Activated T-helper 1 cell treated with anti-CD3 and anti-CD28 coated beads, Interleukin-12 subunit alpha, Interleukin-12 subunit beta, Interleukin-2, Interleukin-4 antibody, amounts not matched to agents 30 ng/mL and 10 ng/mL and 1 ng/mL, durations not matched to agents 14 hours and 24 hours and 36 hours (primary cell): ENCODE measurements at regions not wholly inside any gene's neighbourhood (a gene's known extent, or its start where the extent isn't known, plus 50 kb on each side); places are given as distances from the start of the nearest gene placed in this dataset.

Experiments used
- DNase-seq: peaks from one replicate; pipeline ENCODE4 v3.0.0; 2021; ENCODE audit warnings: low spot score
- H3K27ac Mint-ChIP-seq: one replicate; pipeline ENCODE4 v1.8.0; 2021; ENCODE audit warnings: mild to moderate bottlenecking, mixed read lengths
- H3K27me3 Mint-ChIP-seq: one replicate; pipeline ENCODE4 v1.8.0; 2022; ENCODE audit warnings: mild to moderate bottlenecking, moderate library complexity, mixed read lengths; ENCODE audit not compliant: insufficient read depth
- H3K36me3 Mint-ChIP-seq: one replicate; pipeline ENCODE4 v1.8.0; 2021; ENCODE audit warnings: low read depth, mixed read lengths
- H3K4me1 Mint-ChIP-seq: one replicate; pipeline ENCODE4 v1.8.0; 2021; ENCODE audit warnings: low read depth, mixed read lengths
- H3K4me3 Mint-ChIP-seq: one replicate; pipeline ENCODE4 v1.8.0; 2021; ENCODE audit warnings: mild to moderate bottlenecking, moderate library complexity, mixed read lengths
- H3K9me3 Mint-ChIP-seq: one replicate; pipeline ENCODE4 v1.8.0; 2021; ENCODE audit warnings: mixed read lengths
- intact Hi-C: fragments of 100-400 bp; cut with micrococcal nuclease; formaldehyde crosslinking; loops from one replicate; pipeline ENCODE4 v1.15.1; 2024

DNA sequence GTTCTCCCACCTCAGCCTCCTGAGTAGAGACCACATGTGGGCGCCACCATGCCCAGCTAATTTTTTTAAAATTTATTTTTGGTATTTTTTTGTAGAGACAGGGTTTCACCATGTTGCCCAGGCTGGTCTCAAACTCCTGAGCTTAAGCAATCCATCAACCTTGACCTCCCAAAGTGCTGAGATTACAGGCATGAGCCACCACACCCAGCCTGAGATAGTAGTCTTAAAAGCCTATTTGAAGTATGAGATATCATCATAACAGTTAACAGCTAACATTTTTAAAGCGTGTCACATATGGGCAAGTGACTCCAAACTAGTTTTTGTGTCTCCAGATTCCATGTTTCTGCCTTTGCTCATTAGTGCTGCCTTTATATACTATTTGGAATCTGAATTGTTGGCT is 74.6 kb upstream of the WSCD2 start:
- Mint-ChIP-seq H3K27me3 (no peaks in the 10 kb centered on the region), H3K36me3 (no peaks in the 10 kb centered on the region), H3K4me1 (no peaks in the 10 kb centered on the region), H3K4me3 (no peak overlapping the region), H3K27ac (no peak overlapping the region), H3K9me3 (no peaks in the 10 kb centered on the region)
- intact Hi-C loops = no loop called here
- DNase-seq = no peak

DNA sequence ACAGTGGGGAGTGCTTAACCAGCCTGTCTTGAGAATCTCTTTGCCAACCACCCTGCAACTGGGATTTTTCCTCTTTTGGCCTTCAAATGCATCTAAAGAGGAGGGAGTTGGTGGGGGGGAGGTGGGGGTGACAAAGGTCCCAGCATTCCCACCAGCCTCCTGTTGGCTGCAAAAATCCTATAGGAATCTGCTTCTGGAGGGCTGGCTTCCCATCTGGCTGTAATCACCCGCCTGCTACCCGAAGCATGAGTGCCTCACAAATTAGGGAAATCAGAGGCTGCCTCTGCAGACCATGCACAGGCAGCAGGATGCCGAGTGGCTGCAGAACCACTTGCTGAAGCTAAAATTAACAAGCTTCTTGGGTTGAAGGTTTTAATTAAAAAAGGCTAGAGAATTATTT is 73.9 kb upstream of the WSCD2 start:
- Mint-ChIP-seq H3K27me3 (no peaks in the 10 kb centered on the region), H3K4me1 (no peaks in the 10 kb centered on the region), H3K9me3 (no peaks in the 10 kb centered on the region), H3K4me3 (no peak overlapping the region), H3K27ac (no peak overlapping the region), H3K36me3 (no peaks in the 10 kb centered on the region)
- DNase-seq = no peak
- intact Hi-C loops = no loop called here

GRCh38 chr12:108060067-108060466 is 69.0 kb upstream of the WSCD2 start:
- H3K27ac Mint-ChIP-seq = no peak overlapping the region
- no peak for DNase-seq
- H3K4me3 Mint-ChIP-seq = no peak overlapping the region
- intact Hi-C loops = no loop called here
- H3K4me1 Mint-ChIP-seq = no peaks in the 10 kb centered on the region
- no peaks in the 10 kb centered on the region for H3K9me3 Mint-ChIP-seq
- H3K36me3 Mint-ChIP-seq = no peaks in the 10 kb centered on the region
- peaks cover 4% of the 10 kb centered on the region for H3K27me3 Mint-ChIP-seq

- H3K9me3 Mint-ChIP-seq = no peaks in the 10 kb centered on the region
- H3K36me3 Mint-ChIP-seq = no peaks in the 10 kb centered on the region
- no peak overlapping the region for H3K4me3 Mint-ChIP-seq
- H3K27ac Mint-ChIP-seq = no peak overlapping the region
- H3K27me3 Mint-ChIP-seq = peaks cover 4% of the 10 kb centered on the region
- H3K4me1 Mint-ChIP-seq = no peaks in the 10 kb centered on the region
- intact Hi-C loops = no loop called here
- DNase-seq = no peak
These were observed 68.2 kb upstream of the WSCD2 start for GRCh38 chr12:108060903-108061302.

DNA sequence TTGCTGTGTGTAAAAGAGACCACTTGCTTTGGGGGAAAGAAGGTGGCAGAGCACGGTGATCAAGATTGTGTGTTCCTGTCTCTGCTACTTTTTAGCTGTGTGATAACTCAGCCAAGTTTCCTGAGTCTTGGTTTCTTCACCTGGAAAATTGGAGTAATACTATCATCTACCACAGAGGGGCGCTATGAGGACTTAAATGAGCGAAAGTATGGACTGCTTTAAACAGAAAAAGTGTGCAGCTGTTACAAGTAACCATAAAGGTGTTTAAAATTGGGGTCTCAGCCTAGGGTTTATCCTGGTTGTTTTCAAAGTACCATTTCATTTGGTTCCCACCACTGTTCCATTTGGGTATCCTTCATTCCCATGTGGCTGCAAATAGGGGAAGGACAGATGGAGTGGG is 65.9 kb upstream of the WSCD2 start:
- intact Hi-C loops = no loop called here
- Mint-ChIP-seq H3K4me3 (no peak overlapping the region), H3K27ac (no peak overlapping the region), H3K4me1 (no peaks in the 10 kb centered on the region), H3K36me3 (no peaks in the 10 kb centered on the region), H3K27me3 (peaks cover 9% of the 10 kb centered on the region), H3K9me3 (no peaks in the 10 kb centered on the region)
- DNase-seq = no peak

- Mint-ChIP-seq H3K27ac (no peak overlapping the region), H3K27me3 (peaks cover 9% of the 10 kb centered on the region), H3K4me1 (no peaks in the 10 kb centered on the region), H3K9me3 (no peaks in the 10 kb centered on the region), H3K36me3 (no peaks in the 10 kb centered on the region), H3K4me3 (no peak overlapping the region)
- DNase-seq = no peak
- intact Hi-C loops = no loop called here
These were observed 64.0 kb upstream of the WSCD2 start for GRCh38 chr12:108065069-108065468.

- no peak for DNase-seq
- H3K4me3 Mint-ChIP-seq = no peak overlapping the region
- H3K9me3 Mint-ChIP-seq = no peaks in the 10 kb centered on the region
- no peaks in the 10 kb centered on the region for H3K36me3 Mint-ChIP-seq
- no peaks in the 10 kb centered on the region for H3K4me1 Mint-ChIP-seq
- intact Hi-C loops = no loop called here
- H3K27me3 Mint-ChIP-seq = peaks cover 9% of the 10 kb centered on the region
- H3K27ac Mint-ChIP-seq = no peak overlapping the region
These were observed 62.2 kb upstream of the WSCD2 start for GRCh38 chr12:108066583-108067577.

GRCh38 chr12:108069651-108070165 is 59.4 kb upstream of the WSCD2 start:
- no peaks in the 10 kb centered on the region for H3K4me1 Mint-ChIP-seq
- no peaks in the 10 kb centered on the region for H3K36me3 Mint-ChIP-seq
- no peak overlapping the region for H3K27ac Mint-ChIP-seq
- no peaks in the 10 kb centered on the region for H3K9me3 Mint-ChIP-seq
- DNase-seq = no peak
- peaks cover 5% of the 10 kb centered on the region for H3K27me3 Mint-ChIP-seq
- intact Hi-C loops = no loop called here
- H3K4me3 Mint-ChIP-seq = no peak overlapping the region

- intact Hi-C loops = no loop called here
- no peak overlapping the region for H3K4me3 Mint-ChIP-seq
- DNase-seq = no peak
- no peaks in the 10 kb centered on the region for H3K27me3 Mint-ChIP-seq
- H3K4me1 Mint-ChIP-seq = no peaks in the 10 kb centered on the region
- no peaks in the 10 kb centered on the region for H3K36me3 Mint-ChIP-seq
- no peak overlapping the region for H3K27ac Mint-ChIP-seq
- no peaks in the 10 kb centered on the region for H3K9me3 Mint-ChIP-seq
These were observed 53.5 kb upstream of the WSCD2 start for GRCh38 chr12:108075561-108075960.

- no peaks in the 10 kb centered on the region for H3K36me3 Mint-ChIP-seq
- no peaks in the 10 kb centered on the region for H3K4me1 Mint-ChIP-seq
- no peak overlapping the region for H3K27ac Mint-ChIP-seq
- intact Hi-C loops = no loop called here
- no peaks in the 10 kb centered on the region for H3K9me3 Mint-ChIP-seq
- DNase-seq = no peak
- no peak overlapping the region for H3K4me3 Mint-ChIP-seq
- H3K27me3 Mint-ChIP-seq = no peaks in the 10 kb centered on the region
These were observed 52.5 kb upstream of the WSCD2 start for GRCh38 chr12:108076556-108076955.

DNA sequence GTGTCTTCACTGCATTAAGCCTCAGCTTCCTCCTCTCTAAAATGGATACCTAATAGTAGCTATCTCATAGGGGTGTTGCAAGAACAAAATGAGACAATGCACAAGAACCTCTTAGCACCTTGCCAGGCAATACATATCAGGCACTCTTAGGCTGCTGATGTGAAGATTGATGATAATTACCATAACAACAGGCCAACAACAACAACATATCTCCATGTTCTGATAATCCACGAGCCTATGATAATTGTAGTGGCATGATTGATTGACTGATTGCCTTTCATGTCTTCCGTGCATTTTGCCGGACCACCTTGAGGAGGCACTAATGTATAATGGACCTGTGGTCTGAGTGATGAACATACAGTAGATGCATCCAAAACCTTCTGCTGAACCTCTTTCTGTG is 50.7 kb upstream of the WSCD2 start:
- Mint-ChIP-seq H3K27ac (no peak overlapping the region), H3K4me1 (no peaks in the 10 kb centered on the region), H3K9me3 (no peaks in the 10 kb centered on the region), H3K4me3 (no peak overlapping the region), H3K27me3 (no peaks in the 10 kb centered on the region), H3K36me3 (no peaks in the 10 kb centered on the region)
- no peak for DNase-seq
- intact Hi-C loops = no loop called here
